Psoas muscle (tissue), 7 donors: ENCODE measurements at regions not wholly inside any gene's neighbourhood (a gene's known extent, or its start where the extent isn't known, plus 50 kb on each side); places are given as distances from the start of the nearest gene placed in this dataset.

Experiments used
- ATAC-seq, 4 donors: fragments of 200-7000 bp; cut with Tn5 transposase; one replicate each; pipeline ENCODE4 v1.9.1; 2020; ENCODE audit warnings: moderate library complexity in 3 of 4, mild to moderate bottlenecking in 2 of 4
- DNase-seq, 2 donors: peaks; one replicate each; pipeline ENCODE4 v3.0.0-alpha.2; 2020
- H3K27ac ChIP-seq: fragments of 200-600 bp; one replicate; pipeline ENCODE4 v1.8.0; 2022
- H3K27me3 ChIP-seq, 3 donors: fragments of 200-600 bp in 1 of 3; one replicate each; pipeline versions ENCODE4 v1.6.1 to v1.8.0; 2013 to 2022; ENCODE audit warnings: low read length in 2 of 3, mild to moderate bottlenecking in 2 of 3, moderate library complexity in 1 of 3; ENCODE audit not compliant: insufficient read depth in 3 of 3
- H3K36me3 ChIP-seq, 2 donors: fragments of 200-600 bp in 1 of 2; one replicate each; pipeline versions ENCODE4 v1.6.1 to v1.8.0; 2013 to 2022; ENCODE audit warnings: low read depth in 1 of 2, mild to moderate bottlenecking in 1 of 2, moderate library complexity in 1 of 2; ENCODE audit not compliant: insufficient read depth in 1 of 2
- H3K4me1 ChIP-seq: fragments of 200-600 bp; one replicate; pipeline ENCODE4 v1.8.0; 2022
- H3K4me3 ChIP-seq: fragments of 200-600 bp; one replicate; pipeline ENCODE4 v1.8.0; 2022; ENCODE audit warnings: mild to moderate bottlenecking
- H3K9me3 ChIP-seq: fragments of 200-600 bp; one replicate; pipeline ENCODE4 v1.8.0; 2022
- CTCF ChIP-seq: fragments of 200-600 bp; IDR thresholded peaks from one replicate; pipeline ENCODE4 v1.8.0; 2022; ENCODE audit warnings: antibody characterized with exemption
- WGBS, 3 donors: extraction: QIAGEN DNeasy Blood & Tissue Kit; methylation state at CpG; one replicate each; pipeline versions ENCODE4 v1.1.6 to v1.1.7; 2013; 5-methylcytosine and 5-hydroxymethylcytosine counted together
- intact Hi-C, 2 donors: fragments of 100-400 bp; cut with DNase I; formaldehyde crosslinking; loops; one replicate each; pipeline versions ENCODE4 v1.11.0 to v1.14.2; 2022
- donor health status: healthy with polysubstance abuse.
- donor health status: DM: no; HTN: no; CAD: no; lungs with moderate emphysema.
- donor health status: Bipolar disorder and iron deficiency.
- donor health status: healthy.
- donor health status: DM: yes; HTN: yes; CAD: no.
- donor health status: DM: no; HTN: no; CAD: no.
- donor health status: DM: yes; HTN: yes; CAD: no.

GRCh38 chr20:59414936-59415623 lies 114.7 kb downstream of the EDN3 start:
- intact Hi-C loops = no loop called here

GRCh38 chr20:59416916-59417315 lies 116.5 kb downstream of the EDN3 start:
- H3K9me3 ChIP-seq = no peaks in the 10 kb centered on the region
- H3K27me3 ChIP-seq = peaks cover 0 to 18% (median 8%) of the 10 kb centered on the region in 3 donors
- no peaks in the 10 kb centered on the region for H3K36me3 ChIP-seq
- H3K4me1 ChIP-seq = no peaks in the 10 kb centered on the region
- ATAC-seq (no peak), DNase-seq (no peak)
- H3K4me3 ChIP-seq = no peak overlapping the region
- H3K27ac ChIP-seq = no peak overlapping the region
- WGBS, 3 donors = 66 to 74% (median 70%) methylated on average over 5 of the region's 5 CpGs
- intact Hi-C loops = no loop called here
- TF ChIP-seq CTCF = no peak

More at GRCh38 chr20:59414936-59415623, 114.7 kb downstream of the EDN3 start:
- Histone ChIP-seq H3K27ac (no peak overlapping the region), H3K36me3 (no peaks in the 10 kb centered on the region), H3K27me3 (peaks cover 0 to 22% (median 11%) of the 10 kb centered on the region in 3 donors), H3K4me1 (no peaks in the 10 kb centered on the region), H3K4me3 (no peak overlapping the region), H3K9me3 (no peaks in the 10 kb centered on the region)
- ATAC-seq (no peak), DNase-seq (no peak)
- 67 to 77% (median 74%) methylated on average over 18 of the region's 18 CpGs for WGBS, 3 donors
- no peak for TF ChIP-seq CTCF

DNA sequence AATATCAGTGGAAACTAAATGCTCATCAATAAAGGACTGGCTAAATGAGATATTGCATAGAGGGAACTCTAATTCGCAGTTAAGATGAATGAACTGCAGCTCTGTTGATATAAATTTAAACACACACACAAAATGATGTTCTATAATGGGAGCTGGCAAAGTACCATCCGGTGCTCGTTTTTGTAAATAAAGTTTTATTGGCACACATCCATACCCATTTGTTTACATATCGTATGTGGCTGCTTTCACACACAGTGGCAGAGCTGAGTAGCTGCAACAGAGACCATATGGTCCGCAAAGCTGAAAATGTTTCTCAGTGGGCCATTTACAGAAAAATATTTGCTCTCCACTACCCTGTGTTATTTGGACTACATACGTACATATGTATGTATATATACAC lies 120.7 kb downstream of the EDN3 start:
- ATAC-seq (no peak), DNase-seq (no peak)
- H3K4me3 ChIP-seq = no peak overlapping the region
- intact Hi-C loops = no loop called here
- TF ChIP-seq CTCF = no peak
- H3K27me3 ChIP-seq = peaks cover 0 to 9% (median 0%) of the 10 kb centered on the region in 3 donors
- no peak overlapping the region for H3K27ac ChIP-seq
- H3K36me3 ChIP-seq = no peaks in the 10 kb centered on the region
- H3K4me1 ChIP-seq = no peaks in the 10 kb centered on the region
- no peaks in the 10 kb centered on the region for H3K9me3 ChIP-seq
- WGBS, 3 donors = 81 to 82% (median 81%) methylated on average over 6 of the region's 6 CpGs

GRCh38 chr20:59421920-59422637 lies 121.7 kb downstream of the EDN3 start:
- ATAC-seq (no peak), DNase-seq (no peak)
- H3K4me3 ChIP-seq = no peak overlapping the region
- peaks cover 0 to 5% (median 0%) of the 10 kb centered on the region in 3 donors for H3K27me3 ChIP-seq
- intact Hi-C loops = no loop called here
- 71 to 74% (median 74%) methylated on average over 13 of the region's 13 CpGs for WGBS, 3 donors
- no peaks in the 10 kb centered on the region for H3K36me3 ChIP-seq
- H3K27ac ChIP-seq = no peak overlapping the region
- no peaks in the 10 kb centered on the region for H3K4me1 ChIP-seq
- no peaks in the 10 kb centered on the region for H3K9me3 ChIP-seq
- no peak for TF ChIP-seq CTCF
